ENCODE measurements at regions not wholly inside any gene's neighbourhood (a gene's known extent, or its start where the extent isn't known, plus 50 kb on each side); places are given as distances from the start of the nearest gene placed in this dataset.

DNA sequence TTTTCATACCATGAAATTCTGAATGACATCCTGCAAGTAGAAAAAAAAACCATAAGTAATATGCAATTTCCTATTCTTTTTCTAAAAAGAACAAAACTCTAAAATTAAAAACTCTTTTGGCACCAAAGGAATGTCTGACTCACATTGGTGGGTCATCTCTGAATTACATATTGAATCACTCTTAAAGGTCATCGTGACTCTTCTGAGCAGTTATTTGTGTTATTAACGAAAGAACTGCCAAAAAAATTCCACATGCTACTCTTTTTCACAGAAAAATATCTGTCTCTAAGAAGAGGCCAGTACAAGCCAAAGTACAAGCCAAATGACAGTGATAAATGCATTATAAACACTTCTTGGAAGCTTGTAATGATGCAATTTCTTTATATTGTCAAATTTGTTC, 282.2 kb downstream of the GUCY2F start:
- TF ChIP-seq, protein P1, sequence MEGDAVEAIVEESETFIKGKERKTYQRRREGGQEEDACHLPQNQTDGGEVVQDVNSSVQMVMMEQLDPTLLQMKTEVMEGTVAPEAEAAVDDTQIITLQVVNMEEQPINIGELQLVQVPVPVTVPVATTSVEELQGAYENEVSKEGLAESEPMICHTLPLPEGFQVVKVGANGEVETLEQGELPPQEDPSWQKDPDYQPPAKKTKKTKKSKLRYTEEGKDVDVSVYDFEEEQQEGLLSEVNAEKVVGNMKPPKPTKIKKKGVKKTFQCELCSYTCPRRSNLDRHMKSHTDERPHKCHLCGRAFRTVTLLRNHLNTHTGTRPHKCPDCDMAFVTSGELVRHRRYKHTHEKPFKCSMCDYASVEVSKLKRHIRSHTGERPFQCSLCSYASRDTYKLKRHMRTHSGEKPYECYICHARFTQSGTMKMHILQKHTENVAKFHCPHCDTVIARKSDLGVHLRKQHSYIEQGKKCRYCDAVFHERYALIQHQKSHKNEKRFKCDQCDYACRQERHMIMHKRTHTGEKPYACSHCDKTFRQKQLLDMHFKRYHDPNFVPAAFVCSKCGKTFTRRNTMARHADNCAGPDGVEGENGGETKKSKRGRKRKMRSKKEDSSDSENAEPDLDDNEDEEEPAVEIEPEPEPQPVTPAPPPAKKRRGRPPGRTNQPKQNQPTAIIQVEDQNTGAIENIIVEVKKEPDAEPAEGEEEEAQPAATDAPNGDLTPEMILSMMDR (IDR thresholded peaks at IDR 0.05; ENCODE audit: low read depth, low read length), result no peak
- TF ChIP-seq POLR2A (IDR thresholded peaks at IDR 0.05; ENCODE audit: extremely low read depth, insufficient read length) (no peak), MAX (IDR thresholded peaks at IDR 0.05; ENCODE audit: low read depth, low read length) (no peak)

Measured in NB4 (cell line).